ENCODE measurements at regions not wholly inside any gene's neighbourhood (a gene's known extent, or its start where the extent isn't known, plus 50 kb on each side); places are given as distances from the start of the nearest gene placed in this dataset.

DNA sequence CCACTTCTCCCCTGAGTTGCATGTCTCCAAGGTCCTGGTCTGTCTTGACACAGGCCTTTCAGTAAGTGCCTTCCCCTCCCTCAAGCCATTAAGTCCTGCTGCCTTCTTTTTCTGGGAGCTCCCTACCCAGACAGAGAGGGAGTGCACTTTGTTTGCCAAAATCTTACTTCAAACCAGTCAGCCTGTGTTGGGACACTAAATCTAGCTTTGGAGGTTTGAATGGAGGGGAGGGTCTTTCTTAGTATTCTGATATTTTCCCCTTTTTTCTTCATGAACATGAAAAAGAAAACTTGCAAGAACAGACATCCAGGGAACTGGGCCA is 170.7 kb upstream of the PMEPA1 start:
- H3K27ac ChIP-seq (ENCODE audit: low read depth in 2 of 2, low read length in 2 of 2) = no peak overlapping the region
- TF ChIP-seq, protein P1, sequence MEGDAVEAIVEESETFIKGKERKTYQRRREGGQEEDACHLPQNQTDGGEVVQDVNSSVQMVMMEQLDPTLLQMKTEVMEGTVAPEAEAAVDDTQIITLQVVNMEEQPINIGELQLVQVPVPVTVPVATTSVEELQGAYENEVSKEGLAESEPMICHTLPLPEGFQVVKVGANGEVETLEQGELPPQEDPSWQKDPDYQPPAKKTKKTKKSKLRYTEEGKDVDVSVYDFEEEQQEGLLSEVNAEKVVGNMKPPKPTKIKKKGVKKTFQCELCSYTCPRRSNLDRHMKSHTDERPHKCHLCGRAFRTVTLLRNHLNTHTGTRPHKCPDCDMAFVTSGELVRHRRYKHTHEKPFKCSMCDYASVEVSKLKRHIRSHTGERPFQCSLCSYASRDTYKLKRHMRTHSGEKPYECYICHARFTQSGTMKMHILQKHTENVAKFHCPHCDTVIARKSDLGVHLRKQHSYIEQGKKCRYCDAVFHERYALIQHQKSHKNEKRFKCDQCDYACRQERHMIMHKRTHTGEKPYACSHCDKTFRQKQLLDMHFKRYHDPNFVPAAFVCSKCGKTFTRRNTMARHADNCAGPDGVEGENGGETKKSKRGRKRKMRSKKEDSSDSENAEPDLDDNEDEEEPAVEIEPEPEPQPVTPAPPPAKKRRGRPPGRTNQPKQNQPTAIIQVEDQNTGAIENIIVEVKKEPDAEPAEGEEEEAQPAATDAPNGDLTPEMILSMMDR (IDR thresholded peaks at IDR 0.05; ENCODE audit: borderline replicate concordance, extremely low read depth, insufficient read depth) = no peak
- no peak for FAIRE-seq
- no peaks in the 10 kb centered on the region for H3K9me3 ChIP-seq (ENCODE audit: control insufficient read depth in 2 of 3, insufficient read depth in 1 of 3, low read length in 3 of 3)
- intact Hi-C loops (cut with DNase I) = no loop called here
- no peak overlapping the region for H3K4me3 ChIP-seq (ENCODE audit: low read length in 3 of 3)
- peak in 1 of 5 donors; percentile 58 for DNase-seq
- no peaks in the 10 kb centered on the region for H3K27me3 ChIP-seq (ENCODE audit: control insufficient read depth, insufficient read depth, low read length)
- no peak overlapping the region for H3K9ac ChIP-seq (ENCODE audit: low read length in 3 of 3)
- no peaks in the 10 kb centered on the region for H3K36me3 ChIP-seq (ENCODE audit: control insufficient read depth in 2 of 3, insufficient read depth in 3 of 3, low read length in 3 of 3)
- H3K4me1 ChIP-seq (ENCODE audit: control insufficient read depth in 2 of 3, insufficient read depth in 2 of 3, low read depth in 1 of 3, low read length in 3 of 3) = peaks cover 0 to 2% (median 0%) of the 10 kb centered on the region in 3 donors

DNA sequence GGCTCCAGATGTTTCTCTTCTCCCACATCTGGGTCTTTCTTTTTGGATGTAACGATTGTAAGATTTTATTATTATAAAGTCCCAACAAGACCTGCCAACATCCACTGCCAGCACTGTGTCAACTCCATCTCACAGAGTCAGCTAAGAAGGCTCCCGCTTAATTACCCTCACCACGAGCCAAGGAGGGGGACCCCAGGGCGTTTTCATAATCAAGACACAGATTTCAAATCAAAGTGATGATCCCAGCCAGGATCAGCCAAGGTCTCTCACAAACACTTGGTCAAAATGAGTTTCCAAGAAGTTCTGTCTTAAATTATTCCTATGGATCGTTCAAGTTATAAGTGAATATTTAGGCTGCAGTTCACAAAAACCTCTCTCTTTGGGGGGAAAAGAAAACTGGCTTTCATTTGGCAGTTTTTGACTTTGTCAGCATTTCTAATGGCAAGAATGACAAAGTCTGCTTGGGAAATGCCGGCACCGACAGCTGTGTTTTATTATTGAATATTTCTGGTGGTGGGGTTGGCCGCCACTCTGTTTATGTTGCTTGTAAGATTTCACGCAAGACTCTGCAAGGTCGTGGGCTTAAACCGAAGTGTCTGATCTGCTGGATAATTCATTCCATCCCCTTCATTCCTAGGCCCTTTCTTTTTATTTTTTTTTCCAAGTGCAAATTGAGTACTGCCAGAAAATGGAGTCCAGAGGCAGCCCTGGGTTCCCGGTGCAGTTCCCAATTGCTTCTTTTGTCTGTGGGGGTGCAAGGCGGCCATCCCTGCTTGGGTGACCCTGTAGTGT is 170.2 kb upstream of the PMEPA1 start:
- no peak overlapping the region for H3K27ac ChIP-seq (ENCODE audit: low read depth in 2 of 2, low read length in 2 of 2)
- peaks cover 0 to 2% (median 0%) of the 10 kb centered on the region in 3 donors for H3K4me1 ChIP-seq (ENCODE audit: control insufficient read depth in 2 of 3, insufficient read depth in 2 of 3, low read depth in 1 of 3, low read length in 3 of 3)
- H3K36me3 ChIP-seq (ENCODE audit: control insufficient read depth in 2 of 3, insufficient read depth in 3 of 3, low read length in 3 of 3) = no peaks in the 10 kb centered on the region
- DNase-seq = peak in 4 of 5 donors; percentile 51 to 94 (median 72)
- TF ChIP-seq, protein P1 (IDR thresholded peaks at IDR 0.05; ENCODE audit: borderline replicate concordance, extremely low read depth, insufficient read depth) = no peak
- no peaks in the 10 kb centered on the region for H3K9me3 ChIP-seq (ENCODE audit: control insufficient read depth in 2 of 3, insufficient read depth in 1 of 3, low read length in 3 of 3)
- intact Hi-C loops (cut with DNase I) = no loop called here
- no peak overlapping the region for H3K9ac ChIP-seq (ENCODE audit: low read length in 3 of 3)
- no peak overlapping the region for H3K4me3 ChIP-seq (ENCODE audit: low read length in 3 of 3)
- no peak for FAIRE-seq
- H3K27me3 ChIP-seq (ENCODE audit: control insufficient read depth, insufficient read depth, low read length) = no peaks in the 10 kb centered on the region

GRCh38 chr20:57879437-57879778 is 169.6 kb upstream of the PMEPA1 start:
- Histone ChIP-seq H3K27ac (ENCODE audit: low read depth in 2 of 2, low read length in 2 of 2) (no peak overlapping the region), H3K4me3 (ENCODE audit: low read length in 3 of 3) (no peak overlapping the region), H3K4me1 (ENCODE audit: control insufficient read depth in 2 of 3, insufficient read depth in 2 of 3, low read depth in 1 of 3, low read length in 3 of 3) (peaks cover 0 to 2% (median 0%) of the 10 kb centered on the region in 3 donors), H3K9me3 (ENCODE audit: control insufficient read depth in 2 of 3, insufficient read depth in 1 of 3, low read length in 3 of 3) (no peaks in the 10 kb centered on the region), H3K27me3 (ENCODE audit: control insufficient read depth, insufficient read depth, low read length) (no peaks in the 10 kb centered on the region), H3K9ac (ENCODE audit: low read length in 3 of 3) (no peak overlapping the region), H3K36me3 (ENCODE audit: control insufficient read depth in 2 of 3, insufficient read depth in 3 of 3, low read length in 3 of 3) (no peaks in the 10 kb centered on the region)
- DNase-seq (no peak), FAIRE-seq (no peak)
- intact Hi-C loops (cut with DNase I) = no loop called here
- TF ChIP-seq, protein P1 (IDR thresholded peaks at IDR 0.05; ENCODE audit: borderline replicate concordance, extremely low read depth, insufficient read depth) = no peak

Measured in kidney (tissue), 13 donors.